Kidney glomerular epithelial cell (primary cell): ENCODE measurements at regions not wholly inside any gene's neighbourhood (a gene's known extent, or its start where the extent isn't known, plus 50 kb on each side); places are given as distances from the start of the nearest gene placed in this dataset.
"Not testable (repeated sequence)": the region's sequence is repeated elsewhere in the genome, so short reads cannot be mapped to it uniquely, and the experiment has no call there.

Experiments
- DNase-seq: peaks from one replicate; lab custom pipeline; 2025; lab: John Stamatoyannopoulos, UW

- DNase-seq, result no peak
These were observed 93.6 kb upstream of the NEDD9 start for GRCh38 chr6:11326116-11326515.

- DNase-seq, result no peak
These were observed 92.1 kb upstream of the NEDD9 start for GRCh38 chr6:11324453-11325015.

- DNase-seq, result no peak
These were observed 91.4 kb upstream of the NEDD9 start for GRCh38 chr6:11323666-11324452.

- peak; percentile 28 for DNase-seq
These were observed 89.9 kb upstream of the NEDD9 start for GRCh38 chr6:11322252-11322885.

GRCh38 chr6:11320914-11321597 lies 88.6 kb upstream of the NEDD9 start:
- no peak for DNase-seq

- no peak for DNase-seq
These were observed 86.7 kb upstream of the NEDD9 start for GRCh38 chr6:11318835-11319813.

GRCh38 chr6:11317885-11318771 lies 85.7 kb upstream of the NEDD9 start:
- peak; percentile 99 for DNase-seq

- peak; percentile 64 for DNase-seq
These were observed 83.4 kb upstream of the NEDD9 start for GRCh38 chr6:11315743-11316437.

GRCh38 chr6:11313207-11313606 lies 80.7 kb upstream of the NEDD9 start:
- no peak for DNase-seq

GRCh38 chr6:11311970-11312369 lies 79.5 kb upstream of the NEDD9 start:
- no peak for DNase-seq

- no peak for DNase-seq
These were observed 77.6 kb upstream of the NEDD9 start for GRCh38 chr6:11309947-11310665.

- DNase-seq, result no peak
These were observed 74.8 kb upstream of the NEDD9 start for GRCh38 chr6:11307226-11307625.

- no peak for DNase-seq
These were observed 72.5 kb upstream of the NEDD9 start for GRCh38 chr6:11304946-11305345.

- DNase-seq, result not testable (repeated sequence)
These were observed 67.5 kb upstream of the NEDD9 start for GRCh38 chr6:11299876-11300428.

GRCh38 chr6:11299421-11299784 lies 66.9 kb upstream of the NEDD9 start:
- DNase-seq, result not testable (repeated sequence)

GRCh38 chr6:11298651-11299420 lies 66.4 kb upstream of the NEDD9 start:
- DNase-seq, result peak; percentile 7

- DNase-seq, result no peak
These were observed 64.9 kb upstream of the NEDD9 start for GRCh38 chr6:11297376-11297729.
